Dendritic cell treated with granulocyte-macrophage colony-stimulating factor and Interleukin-4, amounts not matched to agents 40 ng/mL and 50 ng/mL, for 4 days (primary cell): ENCODE measurements at regions not wholly inside any gene's neighbourhood (a gene's known extent, or its start where the extent isn't known, plus 50 kb on each side); places are given as distances from the start of the nearest gene placed in this dataset.

Experiments used
- H3K27ac Mint-ChIP-seq: one replicate; pipeline ENCODE4 v1.8.0; 2022; ENCODE audit warnings: mild to moderate bottlenecking, mixed read lengths
- H3K27me3 Mint-ChIP-seq: one replicate; pipeline ENCODE4 v1.8.0; 2022; ENCODE audit warnings: mild to moderate bottlenecking, mixed read lengths
- H3K36me3 Mint-ChIP-seq: one replicate; pipeline ENCODE4 v1.8.0; 2022; ENCODE audit warnings: low read depth, mixed read lengths
- H3K4me1 Mint-ChIP-seq: one replicate; pipeline ENCODE4 v1.8.0; 2022; ENCODE audit warnings: low read depth, mixed read lengths
- H3K4me3 Mint-ChIP-seq: one replicate; pipeline ENCODE4 v1.8.0; 2022; ENCODE audit warnings: mild to moderate bottlenecking, moderate library complexity, mixed read lengths
- H3K9me3 Mint-ChIP-seq: one replicate; pipeline ENCODE4 v1.8.0; 2022; ENCODE audit warnings: mixed read lengths
- intact Hi-C: fragments of 100-400 bp; cut with micrococcal nuclease; formaldehyde crosslinking; loops from one replicate; pipeline ENCODE4 v1.15.0; 2022

GRCh38 chr5:8870959-8871355 is 674.9 kb downstream of the SEMA5A start:
- H3K9me3 Mint-ChIP-seq: no peaks in the 10 kb centered on the region

GRCh38 chr5:8871446-8871845 is 674.4 kb downstream of the SEMA5A start:
- no peaks in the 10 kb centered on the region for H3K9me3 Mint-ChIP-seq
- H3K4me1 Mint-ChIP-seq: no peaks in the 10 kb centered on the region
- H3K27ac Mint-ChIP-seq: no peak overlapping the region
- H3K27me3 Mint-ChIP-seq: no peaks in the 10 kb centered on the region
- H3K36me3 Mint-ChIP-seq: no peaks in the 10 kb centered on the region
- intact Hi-C loops: no loop called here
- H3K4me3 Mint-ChIP-seq: no peak overlapping the region

More at GRCh38 chr5:8870959-8871355, 674.9 kb downstream of the SEMA5A start:
- intact Hi-C loops: no loop called here
- Mint-ChIP-seq H3K27ac (no peak overlapping the region), H3K4me3 (no peak overlapping the region), H3K27me3 (no peaks in the 10 kb centered on the region), H3K4me1 (no peaks in the 10 kb centered on the region), H3K36me3 (no peaks in the 10 kb centered on the region)

GRCh38 chr5:8875722-8876121 is 670.2 kb downstream of the SEMA5A start:
- intact Hi-C loops: no loop called here
- no peaks in the 10 kb centered on the region for H3K4me1 Mint-ChIP-seq
- H3K36me3 Mint-ChIP-seq: no peaks in the 10 kb centered on the region
- H3K9me3 Mint-ChIP-seq: no peaks in the 10 kb centered on the region
- no peak overlapping the region for H3K27ac Mint-ChIP-seq
- no peaks in the 10 kb centered on the region for H3K27me3 Mint-ChIP-seq
- H3K4me3 Mint-ChIP-seq: no peak overlapping the region

GRCh38 chr5:8879248-8879647 is 666.6 kb downstream of the SEMA5A start:
- H3K9me3 Mint-ChIP-seq: no peaks in the 10 kb centered on the region
- no peaks in the 10 kb centered on the region for H3K4me1 Mint-ChIP-seq
- H3K27ac Mint-ChIP-seq: no peak overlapping the region

GRCh38 chr5:8884029-8884428 is 661.8 kb downstream of the SEMA5A start:
- Mint-ChIP-seq H3K36me3 (no peaks in the 10 kb centered on the region), H3K4me1 (no peaks in the 10 kb centered on the region), H3K4me3 (no peak overlapping the region), H3K27me3 (no peaks in the 10 kb centered on the region), H3K27ac (no peak overlapping the region), H3K9me3 (no peaks in the 10 kb centered on the region)
- intact Hi-C loops: no loop called here

More at GRCh38 chr5:8879248-8879647, 666.6 kb downstream of the SEMA5A start:
- Mint-ChIP-seq H3K4me3 (no peak overlapping the region), H3K27me3 (no peaks in the 10 kb centered on the region), H3K36me3 (no peaks in the 10 kb centered on the region)
- intact Hi-C loops: no loop called here

GRCh38 chr5:8892926-8893325 is 652.9 kb downstream of the SEMA5A start:
- H3K27me3 Mint-ChIP-seq: no peaks in the 10 kb centered on the region
- intact Hi-C loops: no loop called here
- no peaks in the 10 kb centered on the region for H3K9me3 Mint-ChIP-seq
- no peak overlapping the region for H3K27ac Mint-ChIP-seq
- no peak overlapping the region for H3K4me3 Mint-ChIP-seq
- H3K36me3 Mint-ChIP-seq: no peaks in the 10 kb centered on the region
- H3K4me1 Mint-ChIP-seq: no peaks in the 10 kb centered on the region

- H3K27me3 Mint-ChIP-seq: no peaks in the 10 kb centered on the region
- no peak overlapping the region for H3K27ac Mint-ChIP-seq
- H3K9me3 Mint-ChIP-seq: no peaks in the 10 kb centered on the region
- no peak overlapping the region for H3K4me3 Mint-ChIP-seq
- intact Hi-C loops: no loop called here
- H3K4me1 Mint-ChIP-seq: no peaks in the 10 kb centered on the region
- no peaks in the 10 kb centered on the region for H3K36me3 Mint-ChIP-seq
Measured at GRCh38 chr5:8894031-8894430, 651.8 kb downstream of the SEMA5A start.

- Mint-ChIP-seq H3K36me3 (no peaks in the 10 kb centered on the region), H3K27ac (no peak overlapping the region), H3K9me3 (no peaks in the 10 kb centered on the region), H3K4me3 (no peak overlapping the region), H3K27me3 (no peaks in the 10 kb centered on the region), H3K4me1 (no peaks in the 10 kb centered on the region)
- intact Hi-C loops: no loop called here
Measured at GRCh38 chr5:8895062-8895461, 650.8 kb downstream of the SEMA5A start.

GRCh38 chr5:8895599-8895998 is 650.3 kb downstream of the SEMA5A start:
- H3K4me1 Mint-ChIP-seq: no peaks in the 10 kb centered on the region
- no peaks in the 10 kb centered on the region for H3K27me3 Mint-ChIP-seq
- intact Hi-C loops: no loop called here
- no peak overlapping the region for H3K27ac Mint-ChIP-seq
- H3K36me3 Mint-ChIP-seq: no peaks in the 10 kb centered on the region
- no peak overlapping the region for H3K4me3 Mint-ChIP-seq
- no peaks in the 10 kb centered on the region for H3K9me3 Mint-ChIP-seq

- no peaks in the 10 kb centered on the region for H3K27me3 Mint-ChIP-seq
- no peaks in the 10 kb centered on the region for H3K9me3 Mint-ChIP-seq
- H3K4me3 Mint-ChIP-seq: no peak overlapping the region
- intact Hi-C loops: no loop called here
- H3K27ac Mint-ChIP-seq: no peak overlapping the region
- no peaks in the 10 kb centered on the region for H3K36me3 Mint-ChIP-seq
- no peaks in the 10 kb centered on the region for H3K4me1 Mint-ChIP-seq
Measured at GRCh38 chr5:8897316-8897715, 648.6 kb downstream of the SEMA5A start.

- Mint-ChIP-seq H3K27ac (no peak overlapping the region), H3K36me3 (no peaks in the 10 kb centered on the region), H3K27me3 (no peaks in the 10 kb centered on the region), H3K4me1 (no peaks in the 10 kb centered on the region), H3K4me3 (no peak overlapping the region), H3K9me3 (no peaks in the 10 kb centered on the region)
- intact Hi-C loops: no loop called here
Measured at GRCh38 chr5:8905021-8905420, 640.9 kb downstream of the SEMA5A start.

- H3K4me1 Mint-ChIP-seq: no peaks in the 10 kb centered on the region
- H3K4me3 Mint-ChIP-seq: no peak overlapping the region
- no peaks in the 10 kb centered on the region for H3K9me3 Mint-ChIP-seq
- no peaks in the 10 kb centered on the region for H3K36me3 Mint-ChIP-seq
- intact Hi-C loops: no loop called here
- no peaks in the 10 kb centered on the region for H3K27me3 Mint-ChIP-seq
- H3K27ac Mint-ChIP-seq: no peak overlapping the region
Measured at GRCh38 chr5:8906303-8906967, 639.4 kb downstream of the SEMA5A start.

- Mint-ChIP-seq H3K27me3 (no peaks in the 10 kb centered on the region), H3K36me3 (no peaks in the 10 kb centered on the region), H3K4me1 (no peaks in the 10 kb centered on the region), H3K9me3 (no peaks in the 10 kb centered on the region), H3K4me3 (no peak overlapping the region), H3K27ac (no peak overlapping the region)
- intact Hi-C loops: no loop called here
Measured at GRCh38 chr5:8907168-8907868, 638.6 kb downstream of the SEMA5A start.

GRCh38 chr5:8908055-8908683 is 637.7 kb downstream of the SEMA5A start:
- Mint-ChIP-seq H3K27me3 (no peaks in the 10 kb centered on the region), H3K36me3 (no peaks in the 10 kb centered on the region), H3K27ac (no peak overlapping the region), H3K4me3 (no peak overlapping the region), H3K4me1 (no peaks in the 10 kb centered on the region), H3K9me3 (no peaks in the 10 kb centered on the region)
- intact Hi-C loops: no loop called here
